Daoy (cell line): ENCODE measurements at regions not wholly inside any gene's neighbourhood (a gene's known extent, or its start where the extent isn't known, plus 50 kb on each side); places are given as distances from the start of the nearest gene placed in this dataset.
"Not testable (repeated sequence)": the region's sequence is repeated elsewhere in the genome, so short reads cannot be mapped to it uniquely, and the experiment has no call there.

Experiments used
- DNase-seq: peaks from one replicate; pipeline ENCODE4 v3.0.0-alpha.2; 2015; ENCODE audit warnings: low read depth

DNA sequence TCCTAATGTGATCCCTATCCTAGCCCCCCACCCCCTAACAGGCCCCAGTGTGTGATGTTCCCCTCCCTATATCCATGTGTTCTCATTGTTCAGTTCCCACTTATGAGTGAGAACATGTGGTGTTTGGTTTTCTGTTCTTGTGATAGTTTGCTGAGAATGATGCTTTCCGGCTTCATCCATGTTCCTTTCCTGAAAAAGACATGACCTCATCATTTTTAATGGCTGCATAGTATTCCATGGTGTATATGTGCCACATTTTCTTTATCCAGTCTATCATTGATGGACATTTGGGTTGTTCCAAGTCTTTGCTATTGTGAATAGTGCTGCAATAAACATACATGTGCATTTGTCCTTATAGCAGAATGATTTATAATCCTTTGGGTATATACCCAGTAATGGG is 214.4 kb upstream of the RAI14 start:
- DNase-seq = not testable (repeated sequence)

- DNase-seq = no peak
Measured at GRCh38 chr5:34447424-34447823, 208.7 kb upstream of the RAI14 start.

DNA sequence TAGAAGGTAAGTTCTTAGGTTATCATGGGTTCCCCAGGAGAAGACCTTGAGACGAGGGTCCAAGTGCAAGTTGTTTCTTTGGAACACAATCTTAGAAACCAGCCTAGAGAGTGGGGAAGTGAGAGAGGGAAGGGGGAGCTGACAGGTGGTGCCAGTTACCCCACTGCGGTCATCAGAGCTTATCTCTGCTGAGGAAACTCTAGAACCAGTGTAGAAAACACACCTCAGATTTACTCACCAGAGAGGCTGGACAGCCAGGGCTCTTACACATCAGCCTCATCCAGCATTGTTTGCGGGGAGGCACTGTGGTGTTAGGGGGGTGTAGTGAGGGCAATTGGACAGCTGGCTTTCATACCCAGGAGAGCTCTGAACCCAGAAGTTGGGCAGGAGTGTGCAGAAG is 206.5 kb upstream of the RAI14 start:
- DNase-seq = no peak

DNA sequence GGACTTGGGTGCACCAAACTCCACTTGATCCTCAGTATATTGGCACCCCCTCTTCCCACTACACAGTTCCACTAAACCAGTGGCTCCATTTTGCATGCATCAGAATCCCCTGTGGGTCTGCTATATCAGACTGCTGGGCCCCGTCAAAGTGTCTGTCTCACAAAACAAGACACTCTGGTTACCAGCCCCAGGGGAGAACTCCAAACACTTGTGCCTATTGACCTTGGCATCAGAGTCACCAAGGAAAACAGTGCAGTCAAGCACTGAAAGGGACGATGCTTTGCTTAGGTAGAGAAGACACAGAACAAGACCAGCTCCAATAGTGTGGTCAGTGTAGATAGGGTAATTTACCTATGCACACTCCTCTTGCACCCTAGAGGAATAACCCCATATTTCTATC is 205.8 kb upstream of the RAI14 start:
- no peak for DNase-seq

DNA sequence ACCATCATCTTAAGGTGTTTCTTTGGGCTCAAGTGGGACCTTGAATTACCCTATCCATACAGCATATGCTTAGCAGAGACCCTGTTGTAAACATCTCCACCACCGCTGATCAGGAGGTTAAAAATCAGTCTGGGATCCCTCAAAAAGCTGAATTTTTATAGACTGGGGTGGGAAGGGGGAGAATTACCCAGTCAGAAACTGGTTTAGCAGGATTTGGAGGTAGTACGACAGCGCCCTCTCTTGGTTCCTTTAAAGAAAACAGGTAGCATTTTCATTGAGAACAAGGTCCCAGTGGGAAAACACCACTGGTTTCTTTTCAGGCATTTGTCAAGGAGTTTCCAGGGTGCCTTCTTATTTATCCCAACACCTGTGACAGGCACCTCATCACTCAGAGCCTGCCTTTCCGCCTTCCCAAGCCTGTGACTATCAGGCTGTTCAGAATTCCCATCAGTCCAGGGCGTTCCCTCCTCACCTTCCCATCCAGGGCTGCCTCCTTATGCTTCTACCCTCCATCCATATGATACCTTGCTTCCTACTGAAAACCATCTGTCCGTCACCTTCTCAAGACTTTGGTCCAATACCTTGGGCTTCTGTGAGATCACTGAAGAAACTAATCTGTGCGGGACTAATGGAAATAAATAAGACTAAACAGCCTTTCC is 203.8 kb upstream of the RAI14 start:
- DNase-seq = peak; percentile 24

DNA sequence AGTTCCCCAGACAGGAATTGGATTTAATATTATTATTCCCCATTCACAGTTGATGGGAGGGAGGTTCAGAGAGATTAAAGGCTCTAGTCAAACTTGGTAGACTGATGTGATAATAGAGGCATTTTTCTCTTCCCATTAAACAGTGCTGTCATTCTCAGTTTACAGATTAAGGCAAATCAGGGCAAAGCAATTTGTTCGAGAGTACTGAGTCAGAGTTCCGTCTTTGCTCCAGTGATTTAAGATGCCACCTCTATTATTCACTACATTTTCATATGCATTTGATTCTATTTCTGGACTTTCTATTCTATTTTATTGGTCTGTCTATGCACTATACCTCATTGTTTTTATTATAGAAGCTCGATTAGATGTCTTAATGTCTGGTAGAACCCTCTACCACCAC is 201.0 kb upstream of the RAI14 start:
- DNase-seq = no peak

GRCh38 chr5:34459908-34460307 is 196.2 kb upstream of the RAI14 start:
- no peak for DNase-seq

DNA sequence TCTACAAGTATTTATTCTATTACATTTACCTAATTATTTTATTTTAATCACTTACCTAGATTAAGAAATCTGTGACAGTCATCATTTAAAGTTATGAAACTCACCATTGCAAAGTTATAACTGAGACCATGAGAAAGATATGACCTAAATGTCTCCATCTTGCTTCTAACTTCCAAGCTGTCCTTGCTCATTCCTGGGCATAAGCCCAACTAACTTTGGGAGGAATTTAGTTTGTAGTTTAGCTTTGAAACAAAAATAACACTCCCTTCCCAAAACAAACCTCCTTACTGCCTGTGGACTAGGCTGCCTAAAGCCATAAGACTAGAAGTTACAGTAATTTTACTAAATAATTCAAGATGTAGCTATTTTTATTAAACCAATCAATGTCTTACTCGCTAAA is 195.6 kb upstream of the RAI14 start:
- no peak for DNase-seq

DNA sequence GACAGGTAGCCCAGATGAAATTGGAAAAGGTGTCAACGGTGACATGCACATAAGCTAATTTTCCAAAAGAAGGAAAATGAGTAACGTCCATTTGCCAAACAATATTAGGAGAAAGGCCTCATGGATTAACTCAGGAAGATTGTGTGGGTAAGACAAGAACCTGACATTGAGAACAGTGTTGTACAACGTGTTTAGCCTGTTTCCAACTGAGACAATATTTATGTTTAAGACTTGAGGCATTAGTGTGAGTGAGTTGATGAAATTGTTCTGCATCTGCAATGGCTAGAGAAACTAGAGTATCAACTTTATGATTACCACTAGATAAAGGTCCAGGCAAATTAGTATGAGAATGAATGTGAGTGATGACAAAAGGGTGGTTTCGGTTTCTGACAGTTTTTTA is 191.3 kb upstream of the RAI14 start:
- no peak for DNase-seq

DNA sequence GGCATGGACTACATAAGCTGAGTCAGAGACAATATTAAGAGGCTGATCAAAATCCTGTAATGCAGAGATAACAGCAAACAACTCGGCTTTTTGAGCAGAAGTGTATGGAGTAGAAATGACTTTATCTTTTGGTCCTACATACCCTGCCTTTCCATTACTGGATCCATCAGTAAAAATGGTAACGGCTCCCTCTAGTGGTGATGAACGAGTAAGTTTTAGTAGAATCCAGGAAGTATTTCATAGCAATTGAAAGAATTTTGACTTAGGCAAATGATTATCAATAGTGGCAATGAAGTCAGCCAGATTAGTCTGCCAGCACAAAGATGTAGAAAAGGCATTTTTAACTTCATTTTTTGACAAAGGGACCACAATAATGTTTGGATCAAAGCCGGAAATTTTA is 190.8 kb upstream of the RAI14 start:
- peak; percentile 20 for DNase-seq

- not testable (repeated sequence) for DNase-seq
Measured at GRCh38 chr5:34466519-34467388, 189.4 kb upstream of the RAI14 start.

GRCh38 chr5:34467436-34467835 is 188.7 kb upstream of the RAI14 start:
- no peak for DNase-seq

DNA sequence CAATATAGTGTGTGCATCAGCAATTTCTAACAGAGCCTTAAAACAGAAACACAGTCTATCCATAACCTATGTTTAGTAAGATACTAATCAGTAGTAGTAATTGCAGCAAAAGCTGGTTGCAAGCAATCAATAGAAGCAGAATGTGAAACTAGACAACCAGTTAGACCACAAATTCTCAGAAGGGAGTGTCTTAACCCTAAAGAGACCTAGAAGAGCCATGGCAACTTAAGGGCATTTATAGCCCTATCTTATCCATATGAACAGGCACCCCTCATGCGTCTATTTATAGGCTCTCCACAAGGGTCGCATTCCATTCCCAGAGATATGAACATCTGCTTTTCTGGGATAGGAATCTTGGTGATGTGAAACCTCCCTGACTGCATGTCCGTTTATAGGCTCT is 188.1 kb upstream of the RAI14 start:
- DNase-seq = not testable (repeated sequence)

DNA sequence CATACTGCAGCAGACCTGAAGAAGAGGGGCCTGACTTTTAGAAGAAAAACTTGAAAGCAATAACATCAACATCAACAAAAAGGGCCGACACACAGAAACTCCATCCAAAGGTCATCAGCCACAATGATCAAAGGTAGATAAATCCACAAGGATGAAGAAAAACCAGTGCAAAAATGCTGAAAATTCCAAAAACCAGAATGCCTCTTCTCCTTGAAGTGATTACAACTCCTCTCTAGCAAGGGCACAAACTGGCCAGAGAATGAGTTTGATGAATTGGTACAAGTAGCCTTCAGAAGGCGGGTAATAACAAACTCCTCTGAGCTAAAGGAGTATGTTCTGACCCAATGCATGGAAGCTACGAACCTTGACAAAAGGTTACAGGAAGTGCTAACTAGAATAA is 186.2 kb upstream of the RAI14 start:
- DNase-seq = no peak

DNA sequence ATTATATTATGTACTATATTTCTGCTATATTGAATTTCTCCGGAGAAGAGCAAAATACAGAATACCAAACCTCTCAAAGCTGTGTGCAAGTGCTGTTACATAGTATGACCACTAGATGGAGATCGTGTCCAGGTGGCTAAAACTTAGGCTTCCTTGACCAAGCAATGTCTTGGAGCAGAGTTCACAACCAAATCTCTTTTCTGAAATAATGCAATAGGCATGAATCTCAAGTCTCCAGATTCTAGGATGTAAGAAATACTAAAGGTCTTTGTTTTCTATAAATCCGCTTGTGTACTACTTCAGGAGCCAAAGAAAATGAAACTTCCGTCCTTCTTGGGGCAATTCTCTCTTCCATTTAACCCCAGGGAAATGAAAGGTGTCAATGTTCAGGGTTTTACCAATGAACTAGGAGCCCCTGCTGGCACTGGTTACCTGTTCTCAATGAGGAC is 181.5 kb upstream of the RAI14 start:
- DNase-seq = peak; percentile 52

GRCh38 chr5:34475249-34475966 is 180.7 kb upstream of the RAI14 start:
- no peak for DNase-seq

DNA sequence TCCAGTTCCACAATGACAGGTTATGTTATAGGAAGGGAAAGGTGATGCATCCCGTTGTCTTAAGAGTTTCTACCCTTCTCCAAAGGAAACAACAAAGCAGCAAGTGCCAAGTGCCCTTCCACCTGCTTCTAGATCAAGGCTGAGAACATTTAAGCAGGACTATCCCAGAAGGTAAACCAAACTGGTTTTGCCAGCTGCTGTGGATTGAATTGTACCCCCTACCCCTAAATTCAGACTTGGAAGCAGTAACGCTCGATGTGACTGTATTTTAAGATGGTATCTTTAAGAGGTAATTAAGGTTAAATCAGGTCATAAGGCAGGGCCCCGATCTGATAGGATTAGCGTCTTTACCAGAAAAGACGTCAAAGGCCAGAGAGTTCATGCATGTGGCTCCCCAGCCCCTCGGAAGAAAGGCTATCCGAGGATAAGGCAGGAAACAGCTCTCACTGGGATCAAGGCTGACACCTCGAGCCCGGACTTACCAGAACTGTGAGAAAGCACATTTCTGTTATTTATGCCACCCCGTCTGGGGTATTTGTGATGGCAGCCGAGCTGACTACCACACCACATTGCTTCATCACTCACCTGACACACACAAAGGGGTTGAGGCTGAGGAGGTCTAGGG is 179.1 kb upstream of the RAI14 start:
- DNase-seq = no peak

GRCh38 chr5:34480810-34481528 is 175.2 kb upstream of the RAI14 start:
- no peak for DNase-seq

GRCh38 chr5:34483442-34484033 is 172.6 kb upstream of the RAI14 start:
- DNase-seq = no peak

DNA sequence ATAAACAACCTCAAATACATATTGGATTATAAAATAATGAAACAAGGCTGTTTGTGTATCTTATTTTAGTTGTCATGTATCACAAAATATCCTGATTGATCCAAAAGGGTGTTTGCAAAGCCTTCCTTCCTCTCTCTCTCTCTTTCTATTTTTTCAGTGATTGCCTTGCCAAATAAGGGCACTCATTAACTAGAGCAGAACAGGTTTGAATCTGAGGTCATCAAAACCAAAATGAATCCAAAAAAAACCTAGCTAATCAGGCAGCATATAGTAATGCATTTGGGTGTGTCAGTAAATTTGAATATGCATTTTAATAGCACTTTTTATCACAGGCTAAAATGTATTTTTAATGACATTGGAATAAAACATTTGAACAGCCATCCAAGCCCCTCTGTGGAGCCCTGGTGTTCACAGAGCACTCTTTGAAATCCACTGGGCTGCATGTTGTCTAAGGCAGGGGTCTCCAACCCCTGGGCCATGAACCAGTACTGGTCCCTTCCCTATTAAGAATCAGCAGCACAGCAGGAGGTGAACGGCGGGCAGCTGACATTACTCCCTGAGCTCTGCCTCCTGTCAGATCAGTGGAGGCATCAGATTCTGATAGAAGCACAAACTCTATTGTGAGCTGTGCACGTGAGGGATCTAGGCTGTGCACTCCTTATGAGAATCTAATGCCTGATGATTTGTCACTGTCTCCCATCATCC is 171.8 kb upstream of the RAI14 start:
- DNase-seq = no peak

GRCh38 chr5:34485768-34486030 is 170.4 kb upstream of the RAI14 start:
- no peak for DNase-seq
